ENCODE measurements at regions not wholly inside any gene's neighbourhood (a gene's known extent, or its start where the extent isn't known, plus 50 kb on each side); places are given as distances from the start of the nearest gene placed in this dataset.

- TF ChIP-seq CTCF (IDR thresholded peaks at IDR 0.05) (no peak), NFE2L2 (conservative IDR thresholded peaks at IDR 0.05; ENCODE audit: low read length) (no peak)
These were observed 64.3 kb downstream of the ZNF22 start for GRCh38 chr10:45064998-45065397.

All from A549 (cell line).